Thyroid gland (tissue), 4 donors: ENCODE measurements at regions not wholly inside any gene's neighbourhood (a gene's known extent, or its start where the extent isn't known, plus 50 kb on each side); places are given as distances from the start of the nearest gene placed in this dataset.
"Not testable (repeated sequence)": the region's sequence is repeated elsewhere in the genome, so short reads cannot be mapped to it uniquely, and the experiment has no call there.

Experiments used
- DNase-seq, 2 donors: peaks; one replicate each; pipeline ENCODE4 v3.0.0-alpha.2; 2019
- H3K27ac ChIP-seq, 3 donors: fragments of 200-600 bp; sonication (generic); 1 replicate in 2 of 3; 2 replicates in 1 of 3; pipeline ENCODE4 v1.5.1; 2016 to 2019; ENCODE audit warnings: mild to moderate bottlenecking in 1 of 3, moderate library complexity in 1 of 3
- H3K27me3 ChIP-seq: fragments of 200-600 bp; sonication (generic); one replicate; pipeline ENCODE4 v1.5.1; 2019
- H3K36me3 ChIP-seq, 2 donors: fragments of 200-600 bp; sonication (generic); one replicate each; pipeline ENCODE4 v1.5.1; 2016 to 2019
- H3K4me1 ChIP-seq, 2 donors: fragments of 200-600 bp; sonication (generic); one replicate each; pipeline ENCODE4 v1.5.1; 2017 to 2019
- H3K4me3 ChIP-seq, 3 donors: fragments of 200-600 bp; sonication (generic); replicated peaks in 1 of 3; 1 replicate in 2 of 3; 2 replicates in 1 of 3; pipeline ENCODE4 v1.5.1; 2016; ENCODE audit warnings: mild to moderate bottlenecking in 1 of 3
- H3K9me3 ChIP-seq: fragments of 200-600 bp; sonication (generic); one replicate; pipeline ENCODE4 v1.5.1; 2017
- POLR2A ChIP-seq, 2 donors: fragments of 450-650 bp; IDR thresholded peaks; one replicate each; pipeline ENCODE4 v1.6.1; 2017; ENCODE audit warnings: antibody characterized with exemption in 2 of 2, mild to moderate bottlenecking in 2 of 2, moderate library complexity in 1 of 2
- WGBS, 2 donors: methylation state at CpG; one replicate each; pipeline ENCODE4 v1.1.5; 2017; 5-methylcytosine and 5-hydroxymethylcytosine counted together
- intact Hi-C: fragments of 100-400 bp; cut with DNase I; formaldehyde crosslinking; loops from one replicate; pipeline ENCODE4 v1.15.1; 2023
- TF ChIP-seq, protein P1 (sequence below), 6 experiments: fragments of 200-600 bp in 3 of 6; fragments of 450-650 bp in 3 of 6; sonication (generic) in 3 of 6; IDR thresholded peaks; one replicate each; pipeline ENCODE4 v1.5.1; 2016 to 2019; ENCODE audit warnings: antibody characterized with exemption in 6 of 6, mild to moderate bottlenecking in 2 of 6, inconsistent platforms in 1 of 6, moderate library complexity in 1 of 6

DNA sequence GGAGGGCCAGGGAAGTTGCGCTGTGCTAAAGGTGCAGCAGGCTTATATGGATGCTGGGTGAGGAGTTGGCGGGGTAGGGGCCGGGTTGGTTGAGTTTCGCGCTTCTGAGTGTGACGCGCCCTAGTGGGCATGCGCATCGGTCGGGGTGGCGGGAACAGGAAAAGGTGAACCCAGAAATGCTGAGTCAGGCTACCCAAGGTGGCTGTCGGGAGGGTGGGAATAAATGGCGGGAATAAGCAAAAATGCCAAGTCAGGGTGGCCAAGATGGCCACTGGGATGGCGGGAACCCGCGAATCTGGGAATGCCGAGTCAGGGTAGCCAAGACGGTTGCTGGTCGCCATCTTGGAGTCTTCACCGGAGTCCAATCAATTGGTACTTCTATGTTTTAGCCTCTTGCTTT lies 580.0 kb downstream of the SUCLG1 start:
- DNase-seq = no peak
- H3K36me3 ChIP-seq = no peaks in the 10 kb centered on the region
- intact Hi-C loops = no loop called here
- H3K9me3 ChIP-seq = no peaks in the 10 kb centered on the region
- TF ChIP-seq, protein P1, sequence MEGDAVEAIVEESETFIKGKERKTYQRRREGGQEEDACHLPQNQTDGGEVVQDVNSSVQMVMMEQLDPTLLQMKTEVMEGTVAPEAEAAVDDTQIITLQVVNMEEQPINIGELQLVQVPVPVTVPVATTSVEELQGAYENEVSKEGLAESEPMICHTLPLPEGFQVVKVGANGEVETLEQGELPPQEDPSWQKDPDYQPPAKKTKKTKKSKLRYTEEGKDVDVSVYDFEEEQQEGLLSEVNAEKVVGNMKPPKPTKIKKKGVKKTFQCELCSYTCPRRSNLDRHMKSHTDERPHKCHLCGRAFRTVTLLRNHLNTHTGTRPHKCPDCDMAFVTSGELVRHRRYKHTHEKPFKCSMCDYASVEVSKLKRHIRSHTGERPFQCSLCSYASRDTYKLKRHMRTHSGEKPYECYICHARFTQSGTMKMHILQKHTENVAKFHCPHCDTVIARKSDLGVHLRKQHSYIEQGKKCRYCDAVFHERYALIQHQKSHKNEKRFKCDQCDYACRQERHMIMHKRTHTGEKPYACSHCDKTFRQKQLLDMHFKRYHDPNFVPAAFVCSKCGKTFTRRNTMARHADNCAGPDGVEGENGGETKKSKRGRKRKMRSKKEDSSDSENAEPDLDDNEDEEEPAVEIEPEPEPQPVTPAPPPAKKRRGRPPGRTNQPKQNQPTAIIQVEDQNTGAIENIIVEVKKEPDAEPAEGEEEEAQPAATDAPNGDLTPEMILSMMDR (IDR thresholded peaks at IDR 0.05) = no peak
- no peak for TF ChIP-seq POLR2A (IDR thresholded peaks at IDR 0.05)
- H3K4me1 ChIP-seq = no peaks in the 10 kb centered on the region
- 96 to 97% methylated on average over 20 of the region's 20 CpGs for WGBS, 2 donors
- no peaks in the 10 kb centered on the region for H3K27me3 ChIP-seq
- no peak overlapping the region for H3K4me3 ChIP-seq
- H3K27ac ChIP-seq = no peak overlapping the region

DNA sequence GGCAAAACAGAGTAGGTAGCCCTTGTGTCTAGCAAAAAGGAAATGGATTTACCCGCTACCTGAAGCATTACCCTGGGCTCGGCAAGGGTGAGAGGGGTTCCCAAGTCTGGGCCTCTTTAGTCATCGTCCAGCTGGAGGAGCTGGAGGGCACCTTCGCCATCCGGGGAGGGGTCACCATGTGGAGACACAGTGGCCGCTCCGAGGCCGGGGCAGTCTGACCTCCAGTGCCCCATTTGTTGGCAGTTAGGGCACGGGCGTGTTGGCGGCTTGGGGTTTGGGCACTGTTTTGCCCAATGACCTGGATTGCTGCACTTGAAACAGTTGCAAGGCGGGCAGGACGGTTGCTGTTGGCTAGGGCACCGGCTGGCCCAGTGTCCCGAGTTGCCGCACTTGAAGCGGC lies 581.8 kb downstream of the SUCLG1 start:
- H3K4me3 ChIP-seq, DNase-seq, H3K4me1 ChIP-seq, H3K9me3 ChIP-seq, H3K36me3 ChIP-seq, H3K27ac ChIP-seq, intact Hi-C loops, H3K27me3 ChIP-seq: not testable (repeated sequence)
- WGBS, 2 donors = 88 to 96% methylated on average over 8 to 17 of the region's 17 CpGs

DNA sequence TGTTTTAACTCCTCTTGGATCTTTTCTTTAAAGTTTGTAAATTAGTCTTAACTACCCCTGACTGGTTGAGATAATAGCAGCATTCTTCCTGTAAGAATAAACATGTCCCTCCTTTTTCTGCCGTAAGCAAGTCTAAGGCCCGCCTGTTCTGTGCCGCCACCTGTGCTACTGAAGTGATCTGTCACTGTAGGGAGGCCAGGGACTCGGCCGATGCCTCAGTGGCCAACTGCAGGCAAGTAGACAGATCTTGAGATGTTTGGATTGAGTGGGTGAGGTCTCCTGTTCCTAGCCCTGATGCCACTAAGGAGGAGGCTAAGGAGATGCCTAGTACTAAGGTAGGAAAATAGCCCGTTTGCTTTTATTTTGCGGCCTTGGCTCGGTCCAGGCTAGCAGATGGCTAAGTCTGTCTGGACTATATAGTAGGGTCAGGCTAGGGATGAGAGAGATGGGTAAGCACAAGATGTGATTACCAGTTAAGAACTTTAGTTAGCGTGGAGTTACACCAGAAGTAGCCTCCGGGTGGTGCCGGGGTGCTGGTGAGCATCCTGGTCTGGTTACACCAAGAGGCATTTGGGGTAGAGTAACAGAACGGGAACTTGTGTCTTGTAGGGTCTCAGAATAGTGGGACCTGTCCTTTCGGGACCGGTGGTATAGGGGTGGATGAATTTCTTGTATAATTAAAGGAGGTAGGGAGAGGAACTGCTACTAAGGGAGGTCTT lies 584.2 kb downstream of the SUCLG1 start:
- intact Hi-C loops = no loop called here
- TF ChIP-seq, protein P1 (IDR thresholded peaks at IDR 0.05) = no peak
- TF ChIP-seq POLR2A (IDR thresholded peaks at IDR 0.05) = no peak
- Histone ChIP-seq H3K36me3 (no peaks in the 10 kb centered on the region), H3K27ac (no peak overlapping the region), H3K9me3 (no peaks in the 10 kb centered on the region), H3K4me1 (no peaks in the 10 kb centered on the region), H3K27me3 (no peaks in the 10 kb centered on the region), H3K4me3 (no peak overlapping the region)
- no peak for DNase-seq
- 91 to 93% methylated on average over 14 of the region's 14 CpGs for WGBS, 2 donors

DNA sequence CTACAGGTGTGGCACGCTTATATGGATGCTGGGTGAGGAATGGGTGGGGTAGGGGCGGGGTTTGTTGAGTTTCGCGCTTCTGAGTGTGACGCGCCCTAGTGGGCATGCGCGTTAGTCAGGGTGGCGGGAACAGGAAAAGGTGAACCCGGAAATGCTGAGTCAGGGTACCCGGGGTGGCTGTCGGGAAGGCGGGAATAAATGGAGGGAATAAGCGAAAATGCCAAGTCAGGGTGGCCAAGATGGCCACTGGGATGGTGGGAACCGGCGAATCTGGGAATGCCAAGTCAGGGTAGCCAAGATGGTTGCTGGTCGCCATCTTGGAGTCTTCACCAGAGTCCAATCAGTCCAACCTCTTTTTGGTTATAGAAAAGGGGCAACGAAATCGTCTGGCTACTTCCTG lies 585.0 kb downstream of the SUCLG1 start:
- TF ChIP-seq POLR2A (IDR thresholded peaks at IDR 0.05) = no peak
- TF ChIP-seq, protein P1 (IDR thresholded peaks at IDR 0.05) = no peak
- Histone ChIP-seq H3K27ac (no peak overlapping the region), H3K27me3 (no peaks in the 10 kb centered on the region), H3K9me3 (no peaks in the 10 kb centered on the region), H3K4me1 (no peaks in the 10 kb centered on the region), H3K36me3 (no peaks in the 10 kb centered on the region), H3K4me3 (no peak overlapping the region)
- WGBS, 2 donors = 95% methylated on average over 19 of the region's 19 CpGs
- intact Hi-C loops = no loop called here
- no peak for DNase-seq

DNA sequence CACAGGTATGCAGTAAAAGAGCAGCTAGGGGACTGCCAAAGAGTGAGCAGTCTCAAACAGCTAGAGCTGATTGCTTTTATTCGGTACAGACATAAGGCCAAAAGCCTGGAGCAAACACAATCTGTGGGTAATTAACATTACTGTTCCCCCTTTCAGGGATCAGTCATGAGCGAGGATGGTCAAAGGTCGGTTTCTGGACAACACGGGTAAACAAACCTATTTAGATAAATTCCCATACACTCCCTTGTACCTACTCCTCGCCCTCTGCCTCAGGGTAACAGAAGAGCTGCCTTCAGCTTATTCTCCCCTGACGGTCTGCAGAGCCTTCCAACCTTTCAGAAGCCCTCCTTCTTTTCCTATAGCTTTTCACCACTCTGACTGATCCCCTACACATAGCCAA lies 586.0 kb downstream of the SUCLG1 start:
- Histone ChIP-seq H3K36me3 (no peaks in the 10 kb centered on the region), H3K27me3 (no peaks in the 10 kb centered on the region), H3K27ac (no peak overlapping the region), H3K4me3 (no peak overlapping the region), H3K4me1 (no peaks in the 10 kb centered on the region), H3K9me3 (no peaks in the 10 kb centered on the region)
- no peak for DNase-seq
- TF ChIP-seq POLR2A (IDR thresholded peaks at IDR 0.05) = no peak
- TF ChIP-seq, protein P1 (IDR thresholded peaks at IDR 0.05) = no peak
- intact Hi-C loops = no loop called here
- WGBS, 2 donors = 90 to 92% methylated on average over 6 of the region's 6 CpGs
